H1 (cell line): ENCODE measurements at regions not wholly inside any gene's neighbourhood (a gene's known extent, or its start where the extent isn't known, plus 50 kb on each side); places are given as distances from the start of the nearest gene placed in this dataset.

Experiments used
- CTCF ChIA-PET: fragments of 300-600 bp; sonication (Branson Sonifier 250); formaldehyde crosslinking; loops from one replicate; lab custom pipeline; 2021; ENCODE audit not compliant: partially characterized antibody; lab: Charles Lee
- POLR2A ChIA-PET: fragments of 300-600 bp; sonication (Branson Sonifier 250); formaldehyde crosslinking; loops from one replicate; lab custom pipeline; 2021; ENCODE audit warnings: inconsistent platforms; ENCODE audit not compliant: partially characterized antibody; lab: Charles Lee
- DNase-seq, 2 experiments: peaks; one replicate each; pipeline versions ENCODE4 v3.0.0 to v3.0.0-alpha.2; 2010 to 2022; ENCODE audit warnings: low spot score in 2 of 2, low read depth in 1 of 2, mixed read lengths in 1 of 2
- FAIRE-seq: peaks from 2 replicates; lab custom pipeline; 2011; peaks lifted over from hg19 to GRCh38; lab: Jason Lieb, UNC
- H2AFZ ChIP-seq: 2 replicates; pipeline ENCODE4 v1.8.1; 2012; ENCODE audit warnings: low read length, inconsistent platforms
- H2AK5ac ChIP-seq: 2 replicates; pipeline ENCODE4 v1.6.1; 2013; ENCODE audit warnings: low read depth, low read length
- H2BK120ac ChIP-seq: replicated peaks from 2 replicates; pipeline ENCODE3; 2013; ENCODE audit warnings: low read depth, low read length, inconsistent platforms
- H2BK12ac ChIP-seq: 2 replicates; pipeline ENCODE4 v1.6.1; 2013; ENCODE audit warnings: low read depth, low read length
- H2BK15ac ChIP-seq: 2 replicates; pipeline ENCODE4 v1.6.1; 2013; ENCODE audit warnings: low read length
- H2BK20ac ChIP-seq: 2 replicates; pipeline ENCODE4 v1.6.1; 2013; ENCODE audit warnings: low read length
- H2BK5ac ChIP-seq: 2 replicates; pipeline ENCODE4 v1.6.1; 2013; ENCODE audit warnings: low read depth, low read length
- H3K14ac ChIP-seq: 2 replicates; pipeline ENCODE4 v1.6.1; 2013; ENCODE audit warnings: inconsistent platforms; ENCODE audit not compliant: insufficient read length
- H3K18ac ChIP-seq: 2 replicates; pipeline ENCODE4 v1.6.1; 2013; ENCODE audit warnings: low read length; ENCODE audit errors: extremely low read depth
- H3K23ac ChIP-seq: 2 replicates; pipeline ENCODE4 v1.6.1; 2013; ENCODE audit warnings: inconsistent platforms; ENCODE audit not compliant: insufficient read length
- H3K23me2 ChIP-seq: 2 replicates; pipeline ENCODE4 v1.6.1; 2013; ENCODE audit warnings: low read depth, low read length
- H3K27ac ChIP-seq: 2 replicates; pipeline ENCODE4 v1.6.1; 2011; ENCODE audit warnings: low read depth, low read length, inconsistent platforms
- H3K27me3 ChIP-seq, 4 experiments: replicated peaks in 1 of 4; 1 replicate in 1 of 4; 2 replicates in 3 of 4; pipeline versions ENCODE4 v1.6.1 to v1.8.1; 2011 to 2013; ENCODE audit warnings: low read length in 3 of 4, mild to moderate bottlenecking in 3 of 4, inconsistent platforms in 2 of 4, mixed read lengths in 2 of 4, moderate library complexity in 1 of 4; ENCODE audit not compliant: control insufficient read depth in 3 of 4, insufficient read depth in 3 of 4; ENCODE audit errors: extremely low read depth in 1 of 4
- H3K36me3 ChIP-seq, 4 experiments: 2 replicates each; pipeline versions ENCODE4 v1.6.1 to v1.8.1; 2011 to 2013; ENCODE audit warnings: mild to moderate bottlenecking in 4 of 4, low read length in 3 of 4, moderate library complexity in 2 of 4, control low read depth in 1 of 4, inconsistent platforms in 1 of 4; ENCODE audit not compliant: insufficient read depth in 4 of 4, control insufficient read depth in 2 of 4
- H3K4ac ChIP-seq: replicated peaks from 2 replicates; pipeline ENCODE3; 2013; ENCODE audit warnings: low read length, low read depth, mixed read lengths, inconsistent platforms; ENCODE audit not compliant: insufficient read length
- H3K4me1 ChIP-seq, 4 experiments: replicated peaks in 1 of 4; 1 replicate in 1 of 4; 2 replicates in 3 of 4; pipeline versions ENCODE4 v1.6.1 to v1.8.1; 2011 to 2013; ENCODE audit warnings: low read length in 3 of 4, inconsistent platforms in 2 of 4, mixed read lengths in 1 of 4; ENCODE audit not compliant: insufficient read depth in 4 of 4, control insufficient read depth in 3 of 4
- H3K4me2 ChIP-seq, 2 experiments: 2 replicates each; pipeline versions ENCODE4 v1.6.1 to v1.8.1; 2011 to 2013; ENCODE audit warnings: low read depth in 2 of 2, low read length in 2 of 2, control low read depth in 1 of 2, inconsistent platforms in 1 of 2, mild to moderate bottlenecking in 1 of 2; ENCODE audit not compliant: insufficient read depth in 1 of 2
- H3K4me3 ChIP-seq, 4 experiments: fragments of 200-600, 300-600 bp in 1 of 4; sonication (generic), shearing (Covaris generic), sonication (Bioruptor Twin) in 1 of 4; 2 replicates each; pipeline versions ENCODE4 v1.5.1 to v1.8.1; 2011 to 2016; ENCODE audit warnings: low read length in 4 of 4, low read depth in 3 of 4, control low read depth in 2 of 4, inconsistent platforms in 2 of 4, mild to moderate bottlenecking in 2 of 4, mixed read lengths in 1 of 4, moderate library complexity in 1 of 4; ENCODE audit not compliant: insufficient read depth in 2 of 4; ENCODE audit errors: extremely low read depth in 1 of 4
- H3K56ac ChIP-seq: replicated peaks from 2 replicates; pipeline ENCODE3; 2013; ENCODE audit warnings: low read depth, mild to moderate bottlenecking, mixed read lengths, low read length, inconsistent platforms; ENCODE audit not compliant: insufficient read length
- H3K79me1 ChIP-seq: 2 replicates; pipeline ENCODE4 v1.6.1; 2013; ENCODE audit warnings: low read depth, low read length, control low read depth
- H3K79me2 ChIP-seq, 2 experiments: 2 replicates each; pipeline versions ENCODE4 v1.6.1 to v1.8.1; 2012 to 2013; ENCODE audit warnings: low read length in 2 of 2, mild to moderate bottlenecking in 2 of 2, inconsistent platforms in 1 of 2; ENCODE audit not compliant: insufficient read depth in 2 of 2, control insufficient read depth in 1 of 2
- H3K9ac ChIP-seq, 4 experiments: replicated peaks in 1 of 4; 1 replicate in 1 of 4; 2 replicates in 3 of 4; pipeline versions ENCODE4 v1.6.1 to v1.8.1; 2011 to 2013; ENCODE audit warnings: low read depth in 3 of 4, low read length in 3 of 4, control low read depth in 2 of 4, mild to moderate bottlenecking in 2 of 4, moderate library complexity in 2 of 4, inconsistent platforms in 1 of 4; ENCODE audit errors: extremely low read depth in 1 of 4
- H3K9me3 ChIP-seq, 2 experiments: 2 replicates each; pipeline versions ENCODE4 v1.6.1 to v1.8.1; 2012 to 2013; ENCODE audit warnings: mild to moderate bottlenecking in 2 of 2, moderate library complexity in 2 of 2, control low read depth in 1 of 2, inconsistent platforms in 1 of 2, low read depth in 1 of 2, low read length in 1 of 2, mixed read lengths in 1 of 2; ENCODE audit not compliant: insufficient read depth in 2 of 2
- H4K20me1 ChIP-seq, 2 experiments: replicated peaks in 1 of 2; 2 replicates each; pipeline versions ENCODE3 to v1.8.1; 2011 to 2013; ENCODE audit warnings: inconsistent platforms in 2 of 2, low read length in 2 of 2, mild to moderate bottlenecking in 1 of 2; ENCODE audit not compliant: insufficient read depth in 2 of 2, control insufficient read depth in 1 of 2
- H4K5ac ChIP-seq: 2 replicates; pipeline ENCODE4 v1.6.1; 2013; ENCODE audit warnings: low read length, low read depth, mixed read lengths, inconsistent platforms; ENCODE audit not compliant: insufficient read length
- H4K8ac ChIP-seq: 2 replicates; pipeline ENCODE4 v1.8.0; 2013; ENCODE audit warnings: mild to moderate bottlenecking, moderate library complexity, low read length, inconsistent platforms; ENCODE audit not compliant: insufficient read depth; ENCODE audit errors: extremely low read depth
- H4K91ac ChIP-seq: replicated peaks from 2 replicates; pipeline ENCODE3; 2013; ENCODE audit warnings: low read length, mixed read lengths, inconsistent platforms; ENCODE audit not compliant: insufficient read length
- CTBP2 ChIP-seq: IDR thresholded peaks from 2 replicates; pipeline ENCODE4 v1.7.0; 2011; ENCODE audit warnings: borderline replicate concordance, mild to moderate bottlenecking, moderate library complexity, mixed read lengths, low read length; ENCODE audit not compliant: insufficient read depth, insufficient read length
- CTCF ChIP-seq, 3 experiments: IDR thresholded peaks; 1 replicate in 2 of 3; 2 replicates in 1 of 3; pipeline versions ENCODE4 v1.5.1 to v1.6.1; 2011; ENCODE audit warnings: low read length in 3 of 3, mild to moderate bottlenecking in 3 of 3, inconsistent platforms in 2 of 3, low read depth in 1 of 3, moderate library complexity in 1 of 3; ENCODE audit not compliant: insufficient read depth in 1 of 3; ENCODE audit errors: control extremely low read depth in 1 of 3
- HDAC6 ChIP-seq: IDR thresholded peaks from one replicate; pipeline ENCODE4 v1.7.1; 2012; ENCODE audit warnings: low read depth, mild to moderate bottlenecking, inconsistent platforms, low read length, moderate library complexity
- MAX ChIP-seq: IDR thresholded peaks from 2 replicates; pipeline ENCODE4 v1.6.1; 2012; ENCODE audit warnings: inconsistent platforms
- POLR2AphosphoS5 ChIP-seq: IDR thresholded peaks from 2 replicates; pipeline ENCODE4 v1.6.1; 2011; ENCODE audit warnings: low read depth, low read length
- SIX5 ChIP-seq: IDR thresholded peaks from 2 replicates; pipeline ENCODE4 v1.6.1; 2011; ENCODE audit warnings: mild to moderate bottlenecking, low read depth, low read length
- SP2 ChIP-seq: IDR thresholded peaks from 2 replicates; pipeline ENCODE4 v1.6.1; 2012; ENCODE audit warnings: mild to moderate bottlenecking, low read length, inconsistent platforms
- WGBS, 2 experiments: shearing (Covaris generic) in 1 of 2; methylation state at CpG; one replicate each; pipeline versions ENCODE4 v1.1.6 to v1.1.7; 2013 to 2015; ENCODE audit warnings: low lambda C conversion rate in 2 of 2, mixed read lengths in 2 of 2, inconsistent platforms in 1 of 2, low coverage in 1 of 2, missing lambda C conversion rate in 1 of 2; ENCODE audit not compliant: insufficient replicate concordance in 2 of 2, insufficient coverage in 1 of 2, insufficient read length in 1 of 2; ENCODE audit errors: extremely low coverage in 1 of 2, missing lambda C conversion rate in 1 of 2; 5-methylcytosine and 5-hydroxymethylcytosine counted together

DNA sequence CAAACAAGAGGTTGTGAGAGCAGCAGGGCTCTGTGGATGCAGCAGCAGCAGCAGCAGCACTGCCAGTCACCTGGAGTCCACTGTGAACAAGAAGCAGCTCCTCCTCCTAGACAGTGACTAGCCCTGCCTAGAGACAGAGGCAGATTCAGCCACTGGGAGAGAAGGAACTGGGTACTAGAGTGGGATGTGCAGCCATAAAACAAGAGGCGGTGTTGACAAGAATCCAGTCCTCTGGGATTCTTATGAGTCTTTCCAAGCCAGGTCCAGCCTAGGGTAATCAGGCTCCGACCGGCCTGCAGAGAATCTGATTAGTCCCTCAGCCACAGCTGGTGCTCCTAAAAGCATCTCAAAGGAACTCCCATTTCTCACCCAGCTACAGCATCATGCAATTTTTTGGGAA, 83.9 kb upstream of the USP47 start:
- WGBS, 2 experiments, result 76% methylated on average over 3 of the region's 3 CpGs; no CpG with 5 or more reads in 1 of the 2 experiments
- Histone ChIP-seq H3K23ac (no peak overlapping the region), H3K9me3 (no peaks in the 10 kb centered on the region), H3K79me2 (no peaks in the 10 kb centered on the region), H2BK15ac (no peak overlapping the region), H4K5ac (no peak overlapping the region), H3K4me3 (no peak overlapping the region), H3K36me3 (no peaks in the 10 kb centered on the region), H4K91ac (no peak overlapping the region), H3K4ac (no peak overlapping the region), H2BK5ac (no peak overlapping the region), H2BK120ac (no peak overlapping the region), H3K4me1 (peaks cover 0 to 7% (median 2%) of the 10 kb centered on the region in 4 experiments; a peak in 3 of 7 replicates), H2AK5ac (no peak overlapping the region), H2BK12ac (no peak overlapping the region), H2BK20ac (no peak overlapping the region), H3K79me1 (no peaks in the 10 kb centered on the region), H3K56ac (no peak overlapping the region), H2AFZ (no peak overlapping the region), H3K23me2 (no peaks in the 10 kb centered on the region), H3K27me3 (no peaks in the 10 kb centered on the region), H3K9ac (no peak overlapping the region), H4K8ac (no peak overlapping the region; the same call in 1 of the 2 replicates), H3K4me2 (no peak overlapping the region), H3K18ac (no peak overlapping the region), H3K27ac (no peak overlapping the region), H3K14ac (no peak overlapping the region), H4K20me1 (no peaks in the 10 kb centered on the region)
- FAIRE-seq, result no peak
- TF ChIP-seq MAX, result no peak
- no peak for TF ChIP-seq SIX5
- no peak for TF ChIP-seq SP2
- no peak for TF ChIP-seq CTBP2
- no peak for TF ChIP-seq HDAC6
- no peak for TF ChIP-seq CTCF (IDR thresholded peaks at IDR 0.05; ENCODE audit: control extremely low read depth in 1 of 3, insufficient read depth in 1 of 3, low read depth in 1 of 3, low read length in 3 of 3)
- no peak for TF ChIP-seq POLR2AphosphoS5
- DNase-seq, result no peak
- ChIA-PET POLR2A (no interaction called here), CTCF (interaction anchor here (2.1 kb wide), 1 partner anchor 21 kb away, joined by 4 read pairs; no protein-coding TSS in a partner anchor)
